ENCODE measurements at regions not wholly inside any gene's neighbourhood (a gene's known extent, or its start where the extent isn't known, plus 50 kb on each side); places are given as distances from the start of the nearest gene placed in this dataset.

GRCh38 chr1:5140962-5141361, 486.6 kb downstream of the AJAP1 start (continued):
- TF ChIP-seq POLR2AphosphoS5 (IDR thresholded peaks at IDR 0.05; ENCODE audit: low read depth) (no peak), STAT1 (IDR thresholded peaks at IDR 0.05; ENCODE audit: unreplicated experiment) (no peak), ZNF462 (CRISPR knock-in tag; IDR thresholded peaks at IDR 0.05) (no peak), CTCF (conservative IDR thresholded peaks at IDR 0.05; ENCODE audit: low read depth in 2 of 2) (no peak), ZNF114 (CRISPR knock-in tag; IDR thresholded peaks at IDR 0.05) (no peak)

GRCh38 chr1:5140136-5140535, 485.7 kb downstream of the AJAP1 start:
- H3K4me1 ChIP-seq (ENCODE audit: insufficient read depth), result no peaks in the 10 kb centered on the region
- Mint-ChIP-seq H3K27me3 (ENCODE audit: insufficient read depth, low read depth, poor library complexity) (peaks cover 6% of the 10 kb centered on the region), H3K4me3 (no peak overlapping the region), H3K4me1 (peaks cover 17% of the 10 kb centered on the region), H3K36me3 (ENCODE audit: low read depth) (no peaks in the 10 kb centered on the region), H3K9me3 (no peaks in the 10 kb centered on the region; the same call in 2 of the 3 replicates), H3K27ac (no peak overlapping the region)
- H4K20me1 ChIP-seq (replicated peaks; ENCODE audit: insufficient read depth), result no peaks in the 10 kb centered on the region
- ATAC-seq (no peak), DNase-seq (ENCODE audit: low spot score) (no peak)
- no peaks in the 10 kb centered on the region for H3K27me3 ChIP-seq (ENCODE audit: insufficient read depth)
- no peaks in the 10 kb centered on the region; the same call in 1 of the 2 replicates for H3K36me3 ChIP-seq (ENCODE audit: insufficient read depth)
- no peak overlapping the region for H3K27ac ChIP-seq (ENCODE audit: low read depth)
- no peaks in the 10 kb centered on the region for H3K79me2 ChIP-seq (replicated peaks; ENCODE audit: insufficient read depth)
- no peak overlapping the region for H2AFZ ChIP-seq
- no peaks in the 10 kb centered on the region for H3K9me2 ChIP-seq (ENCODE audit: insufficient read depth)
- H3F3A ChIP-seq (replicated peaks; ENCODE audit: low read depth), result no peaks in the 10 kb centered on the region
- no peak overlapping the region for H3K4me3 ChIP-seq
- H3K4me2 ChIP-seq, result no peak overlapping the region
- TF ChIP-seq ZNF114 (CRISPR knock-in tag; IDR thresholded peaks at IDR 0.05) (no peak), CTCF (conservative IDR thresholded peaks at IDR 0.05; ENCODE audit: low read depth in 2 of 2) (no peak), EZH2 (IDR thresholded peaks at IDR 0.05; ENCODE audit: low read depth, unreplicated experiment) (no peak), JUNB (IDR thresholded peaks at IDR 0.05; ENCODE audit: unreplicated experiment) (no peak), EZH2phosphoT487 (IDR thresholded peaks at IDR 0.05; ENCODE audit: unreplicated experiment) (no peak), ETS1 (IDR thresholded peaks at IDR 0.05) (no peak), STAT1 (IDR thresholded peaks at IDR 0.05; ENCODE audit: unreplicated experiment) (no peak), REST (IDR thresholded peaks at IDR 0.05; ENCODE audit: unreplicated experiment) (no peak)
